Adrenal gland (tissue), 9 donors: ENCODE measurements at regions not wholly inside any gene's neighbourhood (a gene's known extent, or its start where the extent isn't known, plus 50 kb on each side); places are given as distances from the start of the nearest gene placed in this dataset.

ENCODE experiments used
- DNase-seq, 7 donors: peaks; one replicate each; pipeline ENCODE4 v3.0.0-alpha.2; 2019 to 2020
- H3K27ac ChIP-seq, 5 donors: fragments of 200-600 bp; sonication (generic) in 4 of 5; 1 replicate in 3 of 5; 2 replicates in 2 of 5; pipeline versions ENCODE4 v1.5.1 to v1.8.0; 2016 to 2020; ENCODE audit warnings: mild to moderate bottlenecking in 1 of 5
- H3K27me3 ChIP-seq: fragments of 200-600 bp; 2 replicates; pipeline ENCODE4 v1.8.0; 2021
- H3K36me3 ChIP-seq, 2 donors: fragments of 200-600 bp; replicated peaks in 1 of 2; 1 replicate in 1 of 2; 2 replicates in 1 of 2; pipeline versions ENCODE4 v1.5.1 to v1.8.0; 2018 to 2022
- H3K4me1 ChIP-seq, 2 donors: fragments of 200-600 bp; replicated peaks in 1 of 2; 1 replicate in 1 of 2; 2 replicates in 1 of 2; pipeline versions ENCODE4 v1.5.1 to v1.8.0; 2018 to 2021
- H3K4me3 ChIP-seq, 4 donors: fragments of 200-600 bp; sonication (generic) in 3 of 4; one replicate each; pipeline ENCODE4 v1.5.1; 2016 to 2018
- H3K9me3 ChIP-seq, 3 donors: fragments of 200-600 bp; sonication (generic) in 1 of 3; replicated peaks in 1 of 3; 1 replicate in 2 of 3; 2 replicates in 1 of 3; pipeline versions ENCODE4 v1.5.1 to v1.8.0; 2016 to 2021
- CTCF ChIP-seq, 6 experiments: fragments of 450-650 bp in 4 of 6; fragments of 200-600 bp in 2 of 6; sonication (generic) in 1 of 6; IDR thresholded peaks; 1 replicate in 5 of 6; 2 replicates in 1 of 6; pipeline versions ENCODE4 v1.5.1 to v1.8.0; 2016 to 2021; ENCODE audit warnings: antibody characterized with exemption in 6 of 6, mild to moderate bottlenecking in 2 of 6, moderate library complexity in 1 of 6
- POLR2A ChIP-seq, 2 donors: fragments of 450-650 bp; IDR thresholded peaks; one replicate each; pipeline ENCODE4 v1.6.1; 2017; ENCODE audit warnings: antibody characterized with exemption in 2 of 2, mild to moderate bottlenecking in 2 of 2, moderate library complexity in 1 of 2
- WGBS, 4 donors: extraction: QIAGEN DNeasy Blood & Tissue Kit in 2 of 4; methylation state at CpG; one replicate each; pipeline versions ENCODE4 v1.1.5 to v1.1.7; 2013 to 2017; 5-methylcytosine and 5-hydroxymethylcytosine counted together
- intact Hi-C, 2 donors: fragments of 100-400 bp; cut with DNase I; formaldehyde crosslinking; loops; one replicate each; pipeline versions ENCODE4 v1.14.1 to v1.15.0; 2022 to 2023
- donor health status: healthy with polysubstance abuse.
- donor health status: Bipolar disorder and iron deficiency.
- donor health status: DM: yes; HTN: yes; CAD: no.
- donor health status: DM: no; HTN: no; CAD: no.
- donor health status: DM: no; HTN: no; CAD: no.

GRCh38 chr13:74661851-74662250 is 527.6 kb upstream of the KLF12 start:
- Histone ChIP-seq H3K9me3 (no peaks in the 10 kb centered on the region), H3K4me3 (no peak overlapping the region), H3K27me3 (no peaks in the 10 kb centered on the region), H3K27ac (no peak overlapping the region), H3K4me1 (no peaks in the 10 kb centered on the region), H3K36me3 (no peaks in the 10 kb centered on the region)
- intact Hi-C loops = no loop called here
- DNase-seq = no peak
- TF ChIP-seq CTCF (IDR thresholded peaks at IDR 0.05) = no peak
- TF ChIP-seq POLR2A (IDR thresholded peaks at IDR 0.05) = no peak
- WGBS, 4 donors = 77 to 90% (median 84%) methylated on average over 2 of the region's 2 CpGs

DNA sequence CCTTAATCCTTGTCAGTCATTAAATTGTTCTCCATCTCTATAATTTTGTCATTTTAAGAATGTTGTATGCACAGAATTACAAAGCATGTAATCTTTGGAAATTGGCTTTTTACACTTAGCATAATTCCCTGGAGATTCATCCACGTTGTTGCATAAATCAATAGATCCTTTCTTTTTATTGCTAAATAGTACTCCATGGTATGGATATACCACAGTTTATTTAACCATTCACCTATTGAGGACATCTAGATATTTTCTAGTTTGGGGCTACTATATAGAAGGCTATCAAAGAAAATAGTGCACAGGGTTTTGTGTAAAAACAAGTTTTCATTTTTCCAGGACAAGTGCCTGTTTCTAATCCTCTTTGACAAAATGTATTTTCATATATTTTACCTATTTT is 523.6 kb upstream of the KLF12 start:
- no peak overlapping the region for H3K27ac ChIP-seq
- TF ChIP-seq CTCF (IDR thresholded peaks at IDR 0.05) = no peak
- TF ChIP-seq POLR2A (IDR thresholded peaks at IDR 0.05) = no peak
- no peaks in the 10 kb centered on the region for H3K9me3 ChIP-seq
- no peak overlapping the region for H3K4me3 ChIP-seq
- H3K27me3 ChIP-seq = no peaks in the 10 kb centered on the region
- no peak for DNase-seq
- WGBS, 4 donors = 73 to 91% (median 80%) methylated on average over 1 of the region's 1 CpG
- intact Hi-C loops = no loop called here
- no peaks in the 10 kb centered on the region for H3K36me3 ChIP-seq
- no peaks in the 10 kb centered on the region for H3K4me1 ChIP-seq

DNA sequence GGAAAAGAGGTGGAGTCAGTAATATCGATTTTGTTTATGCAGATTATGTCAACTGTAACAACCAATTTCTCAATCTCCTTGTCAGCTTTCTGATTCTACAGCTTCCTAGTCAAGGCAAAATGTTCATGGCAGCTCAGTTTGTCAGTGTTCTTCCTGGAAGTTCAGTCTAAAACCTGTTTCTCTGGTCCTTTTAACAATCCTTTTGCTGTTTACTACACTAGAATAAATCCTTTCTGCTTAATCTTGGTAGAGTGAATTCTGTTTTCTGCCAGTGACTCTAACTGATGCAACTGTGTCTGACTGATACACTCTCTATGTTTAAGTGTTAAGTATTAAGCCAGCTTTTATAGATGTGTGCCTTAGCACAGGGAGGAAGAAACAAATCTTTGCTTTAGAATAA is 516.9 kb upstream of the KLF12 start:
- Histone ChIP-seq H3K27me3 (no peaks in the 10 kb centered on the region), H3K36me3 (no peaks in the 10 kb centered on the region), H3K9me3 (no peaks in the 10 kb centered on the region), H3K4me1 (no peaks in the 10 kb centered on the region), H3K4me3 (no peak overlapping the region), H3K27ac (no peak overlapping the region)
- intact Hi-C loops = no loop called here
- TF ChIP-seq CTCF (IDR thresholded peaks at IDR 0.05) (no peak), POLR2A (IDR thresholded peaks at IDR 0.05) (no peak)
- DNase-seq = no peak
- 63 to 74% (median 69%) methylated on average over 1 of the region's 1 CpG for WGBS, 4 donors

DNA sequence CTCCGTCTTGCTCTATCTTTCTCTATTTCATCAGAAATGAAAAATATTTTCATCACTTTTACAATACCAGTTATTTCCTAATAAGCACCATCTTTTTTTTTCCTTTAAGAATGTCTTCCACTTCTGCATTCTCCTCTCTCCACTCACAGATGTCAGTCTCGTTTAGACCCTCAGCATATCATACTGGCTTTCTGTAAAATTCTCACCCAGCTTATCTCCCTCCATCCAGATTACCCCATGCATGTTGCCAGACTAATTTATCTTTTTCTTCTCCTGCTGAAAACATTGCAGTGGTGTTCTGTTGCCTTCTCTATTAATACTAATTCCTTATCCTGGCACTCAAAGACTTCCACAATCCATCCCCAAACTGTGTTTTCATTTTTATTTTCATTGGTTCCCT is 513.8 kb upstream of the KLF12 start:
- intact Hi-C loops = no loop called here
- Histone ChIP-seq H3K36me3 (no peaks in the 10 kb centered on the region), H3K9me3 (no peaks in the 10 kb centered on the region), H3K4me1 (no peaks in the 10 kb centered on the region), H3K4me3 (no peak overlapping the region), H3K27me3 (no peaks in the 10 kb centered on the region), H3K27ac (no peak overlapping the region)
- WGBS, 4 donors = 55 to 62% (median 59%) methylated on average over 2 of the region's 2 CpGs
- TF ChIP-seq CTCF (IDR thresholded peaks at IDR 0.05) (no peak), POLR2A (IDR thresholded peaks at IDR 0.05) (no peak)
- DNase-seq = no peak
